PC-9 (cell line): ENCODE measurements at regions not wholly inside any gene's neighbourhood (a gene's known extent, or its start where the extent isn't known, plus 50 kb on each side); places are given as distances from the start of the nearest gene placed in this dataset.

ENCODE experiments used
- BruUV-seq: library from RNA; stranded (reverse); fragments of 400-500 nt; replicated peaks from 2 replicates; lab custom pipeline; 2021; lab: Mats Ljungman, UMichigan
- CTCF ChIA-PET: fragments of 300-600 bp; sonication (Branson Sonifier 250); formaldehyde crosslinking; loops from one replicate; lab custom pipeline; 2022; ENCODE audit warnings: antibody characterized with exemption; lab: Charles Lee
- POLR2A ChIA-PET: fragments of 300-600 bp; sonication (Branson Sonifier 250); formaldehyde crosslinking; loops from one replicate; lab custom pipeline; 2022; ENCODE audit warnings: antibody characterized with exemption; ENCODE audit not compliant: unreplicated experiment; lab: Charles Lee
- DNase-seq, 2 experiments: peaks; one replicate each; pipeline versions ENCODE4 v3.0.0 to v3.0.0-alpha.2; 2015 to 2022; ENCODE audit warnings: mixed read lengths in 1 of 2
- H2AFZ ChIP-seq: fragments of 200-600 bp; sonication (generic); 2 replicates; pipeline ENCODE4 v1.8.1; 2017; ENCODE audit warnings: antibody characterized with exemption
- H3F3A ChIP-seq: fragments of 200-600 bp; sonication (generic); 2 replicates; pipeline ENCODE4 v1.8.1; 2017; ENCODE audit warnings: antibody characterized with exemption, mild to moderate bottlenecking, low read depth; ENCODE audit not compliant: insufficient read depth
- H3K27ac ChIP-seq: fragments of 200-600 bp; sonication (generic); 2 replicates; pipeline ENCODE4 v1.6.1; 2016; ENCODE audit warnings: mixed run types
- H3K27me3 ChIP-seq: fragments of 200-600 bp; sonication (generic); 2 replicates; pipeline ENCODE4 v1.6.1; 2016; ENCODE audit warnings: low read depth, mixed run types; ENCODE audit not compliant: insufficient read depth
- H3K36me3 ChIP-seq: fragments of 200-600 bp; sonication (generic); 2 replicates; pipeline ENCODE4 v1.6.1; 2016; ENCODE audit warnings: low read depth, mixed run types
- H3K4me1 ChIP-seq: fragments of 200-600 bp; sonication (generic); replicated peaks from 2 replicates; pipeline ENCODE4 v1.6.1; 2016; ENCODE audit warnings: mixed run types; ENCODE audit not compliant: insufficient read depth
- H3K4me2 ChIP-seq: fragments of 200-600 bp; sonication (generic); 2 replicates; pipeline ENCODE4 v1.6.1; 2017; ENCODE audit warnings: mixed run types
- H3K4me3 ChIP-seq: fragments of 200-600 bp; sonication (generic); 2 replicates; pipeline ENCODE4 v1.6.1; 2016; ENCODE audit warnings: mixed run types
- H3K79me2 ChIP-seq: fragments of 200-600 bp; sonication (generic); 2 replicates; pipeline ENCODE4 v1.6.1; 2017; ENCODE audit warnings: low read depth, mixed run types
- H3K9me2 ChIP-seq: fragments of 200-600 bp; sonication (generic); 2 replicates; pipeline ENCODE4 v1.8.1; 2017; ENCODE audit warnings: mild to moderate bottlenecking; ENCODE audit not compliant: insufficient read depth
- H3K9me3 ChIP-seq: fragments of 200-600 bp; sonication (generic); 2 replicates; pipeline ENCODE4 v1.8.1; 2016; ENCODE audit warnings: low read depth; ENCODE audit not compliant: insufficient read depth
- H4K20me1 ChIP-seq: fragments of 200-600 bp; sonication (generic); 2 replicates; pipeline ENCODE4 v1.8.1; 2017; ENCODE audit not compliant: insufficient read depth
- EZH2 ChIP-seq: fragments of 200-600 bp; sonication (generic); IDR thresholded peaks from 2 replicates; pipeline ENCODE4 v1.8.0; 2017; ENCODE audit warnings: antibody characterized with exemption, low read depth
- intact Hi-C: fragments of 100-400 bp; cut with micrococcal nuclease; formaldehyde crosslinking; loops from one replicate; pipeline ENCODE4 v1.10.0; 2022; ENCODE audit not compliant: unreplicated experiment
- TF ChIP-seq, protein P1 (sequence below): fragments of 200-600 bp; sonication (generic); conservative IDR thresholded peaks from 2 replicates; pipeline ENCODE4 v1.6.1; 2017; ENCODE audit warnings: mixed run types, antibody characterized with exemption, mild to moderate bottlenecking, moderate library complexity

DNA sequence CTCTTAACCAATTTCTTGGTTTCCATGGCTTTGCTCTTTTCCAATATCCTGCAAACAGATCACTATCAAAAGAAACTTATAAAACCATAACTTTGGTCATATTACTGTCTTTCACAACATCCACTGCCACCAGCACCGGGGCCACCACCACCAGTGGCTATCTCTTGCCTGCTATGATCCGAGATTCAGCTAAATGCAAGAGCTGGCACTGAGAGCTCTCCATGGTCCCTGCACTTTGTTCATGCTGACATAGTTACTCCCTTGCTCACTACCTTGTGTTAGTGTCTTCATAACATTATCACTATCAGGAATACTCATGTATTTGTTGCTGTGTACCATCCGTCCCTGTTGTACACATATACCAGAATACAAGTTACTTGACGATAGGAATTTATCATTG is 299.0 kb downstream of the ETS1 start:
- Histone ChIP-seq H3K27ac (no peak overlapping the region), H3K27me3 (no peaks in the 10 kb centered on the region), H3K4me1 (peaks cover 18% of the 10 kb centered on the region), H3K4me2 (no peak overlapping the region), H3K9me3 (no peaks in the 10 kb centered on the region), H3F3A (no peaks in the 10 kb centered on the region), H3K36me3 (no peaks in the 10 kb centered on the region), H3K4me3 (no peak overlapping the region), H3K9me2 (no peaks in the 10 kb centered on the region), H3K79me2 (no peaks in the 10 kb centered on the region), H4K20me1 (no peaks in the 10 kb centered on the region), H2AFZ (no peak overlapping the region)
- DNase-seq, result no peak
- TF ChIP-seq EZH2, result no peak
- TF ChIP-seq, protein P1, sequence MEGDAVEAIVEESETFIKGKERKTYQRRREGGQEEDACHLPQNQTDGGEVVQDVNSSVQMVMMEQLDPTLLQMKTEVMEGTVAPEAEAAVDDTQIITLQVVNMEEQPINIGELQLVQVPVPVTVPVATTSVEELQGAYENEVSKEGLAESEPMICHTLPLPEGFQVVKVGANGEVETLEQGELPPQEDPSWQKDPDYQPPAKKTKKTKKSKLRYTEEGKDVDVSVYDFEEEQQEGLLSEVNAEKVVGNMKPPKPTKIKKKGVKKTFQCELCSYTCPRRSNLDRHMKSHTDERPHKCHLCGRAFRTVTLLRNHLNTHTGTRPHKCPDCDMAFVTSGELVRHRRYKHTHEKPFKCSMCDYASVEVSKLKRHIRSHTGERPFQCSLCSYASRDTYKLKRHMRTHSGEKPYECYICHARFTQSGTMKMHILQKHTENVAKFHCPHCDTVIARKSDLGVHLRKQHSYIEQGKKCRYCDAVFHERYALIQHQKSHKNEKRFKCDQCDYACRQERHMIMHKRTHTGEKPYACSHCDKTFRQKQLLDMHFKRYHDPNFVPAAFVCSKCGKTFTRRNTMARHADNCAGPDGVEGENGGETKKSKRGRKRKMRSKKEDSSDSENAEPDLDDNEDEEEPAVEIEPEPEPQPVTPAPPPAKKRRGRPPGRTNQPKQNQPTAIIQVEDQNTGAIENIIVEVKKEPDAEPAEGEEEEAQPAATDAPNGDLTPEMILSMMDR, result no peak
- BruUV-seq, result no TSS peak
- ChIA-PET POLR2A (no interaction called here), CTCF (no interaction called here)
- intact Hi-C loops, result no loop called here

DNA sequence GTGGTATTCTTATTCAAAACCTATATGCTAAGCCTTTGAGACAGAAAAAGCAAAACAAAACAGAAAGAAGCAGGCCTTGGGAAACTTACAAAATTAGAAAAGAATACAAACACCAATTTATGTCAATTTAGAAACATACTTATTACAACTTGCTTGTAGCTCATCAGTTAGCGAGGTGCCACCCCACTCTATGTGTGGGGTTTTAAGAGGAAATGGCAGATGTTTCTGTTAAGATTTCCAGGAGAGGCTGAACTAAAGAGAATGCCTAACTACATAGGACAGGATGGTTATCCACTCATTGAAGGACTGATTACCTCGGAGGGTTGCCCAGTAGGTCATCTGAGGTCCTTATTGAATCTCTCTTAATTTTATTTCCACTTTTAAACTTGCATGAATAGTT is 302.0 kb downstream of the ETS1 start:
- Histone ChIP-seq H4K20me1 (no peaks in the 10 kb centered on the region), H3K4me3 (no peak overlapping the region), H3K27me3 (no peaks in the 10 kb centered on the region), H3F3A (no peaks in the 10 kb centered on the region), H2AFZ (no peak overlapping the region), H3K9me3 (no peaks in the 10 kb centered on the region; the same call in 1 of the 2 replicates), H3K27ac (no peak overlapping the region), H3K79me2 (no peaks in the 10 kb centered on the region), H3K4me1 (peaks cover 2% of the 10 kb centered on the region; the same call in 1 of the 2 replicates), H3K36me3 (no peaks in the 10 kb centered on the region), H3K4me2 (no peak overlapping the region), H3K9me2 (no peaks in the 10 kb centered on the region)
- ChIA-PET POLR2A (no interaction called here), CTCF (no interaction called here)
- no peak for TF ChIP-seq EZH2
- TF ChIP-seq, protein P1, result no peak
- no peak for DNase-seq
- no TSS peak for BruUV-seq
- intact Hi-C loops, result no loop called here

DNA sequence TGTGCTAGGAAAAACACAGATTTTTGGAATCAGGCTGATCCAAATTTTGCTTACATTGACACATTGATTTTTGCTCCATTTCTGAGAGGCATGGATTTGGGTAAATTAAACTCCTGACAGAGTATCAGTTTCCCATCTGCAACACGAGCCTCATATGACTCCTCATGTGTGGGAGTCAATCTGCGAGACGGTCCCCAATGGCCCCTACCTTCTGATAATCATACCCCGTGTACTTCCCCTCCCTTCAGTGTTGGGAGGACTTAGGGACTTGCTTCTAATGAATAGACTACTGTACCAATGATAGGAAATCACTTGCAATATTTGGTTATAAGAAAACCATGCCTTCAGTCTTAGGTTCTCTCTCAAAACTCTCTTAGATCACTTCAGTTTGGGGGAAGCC is 302.7 kb downstream of the ETS1 start:
- H3K4me1 ChIP-seq, result no peaks in the 10 kb centered on the region
- H3K4me2 ChIP-seq, result no peak overlapping the region
- no peaks in the 10 kb centered on the region for H3K36me3 ChIP-seq
- no TSS peak for BruUV-seq
- H3K27ac ChIP-seq, result no peak overlapping the region
- no peaks in the 10 kb centered on the region for H3K27me3 ChIP-seq
- no peaks in the 10 kb centered on the region for H4K20me1 ChIP-seq
- no peak for TF ChIP-seq EZH2
- TF ChIP-seq, protein P1, result no peak
- ChIA-PET CTCF (no interaction called here), POLR2A (interaction anchor here (0.6 kb wide), 1 partner anchor 1671 kb away, joined by 6 read pairs; no protein-coding TSS in a partner anchor)
- H3K4me3 ChIP-seq, result no peak overlapping the region
- no peaks in the 10 kb centered on the region for H3F3A ChIP-seq
- H3K9me3 ChIP-seq, result no peaks in the 10 kb centered on the region; the same call in 1 of the 2 replicates
- no peak for DNase-seq
- intact Hi-C loops, result no loop called here
- no peak overlapping the region; the same call in 1 of the 2 replicates for H2AFZ ChIP-seq
- no peaks in the 10 kb centered on the region for H3K79me2 ChIP-seq
- H3K9me2 ChIP-seq, result no peaks in the 10 kb centered on the region
